Neuronal stem cell (in vitro differentiated cells): ENCODE measurements at regions not wholly inside any gene's neighbourhood (a gene's known extent, or its start where the extent isn't known, plus 50 kb on each side); places are given as distances from the start of the nearest gene placed in this dataset.

ENCODE experiments used
- DNase-seq: peaks from one replicate; pipeline ENCODE4 v3.0.0-alpha.2; 2013; ENCODE audit warnings: low spot score
- H2AFZ ChIP-seq: one replicate; pipeline ENCODE4 v1.6.1; 2013; ENCODE audit warnings: mild to moderate bottlenecking, low read length, inconsistent platforms
- H2AK5ac ChIP-seq: 2 replicates; pipeline ENCODE4 v1.6.1; 2013; ENCODE audit warnings: low read depth, mild to moderate bottlenecking, inconsistent platforms, low read length, moderate library complexity, mixed read lengths
- H2BK120ac ChIP-seq: 2 replicates; pipeline ENCODE4 v1.6.1; 2013; ENCODE audit warnings: low read depth, mild to moderate bottlenecking, inconsistent platforms, low read length, moderate library complexity, mixed read lengths
- H2BK12ac ChIP-seq: one replicate; pipeline ENCODE4 v1.6.1; 2013; ENCODE audit warnings: low read length, inconsistent platforms
- H2BK15ac ChIP-seq: 2 replicates; pipeline ENCODE4 v1.6.1; 2013; ENCODE audit warnings: mild to moderate bottlenecking, low read length, inconsistent platforms, mixed read lengths
- H2BK5ac ChIP-seq: one replicate; pipeline ENCODE4 v1.6.1; 2013; ENCODE audit warnings: inconsistent platforms, mild to moderate bottlenecking, low read length, moderate library complexity
- H3K14ac ChIP-seq: one replicate; pipeline ENCODE4 v1.6.1; 2013; ENCODE audit warnings: low read length, inconsistent platforms
- H3K18ac ChIP-seq: 2 replicates; pipeline ENCODE4 v1.6.1; 2013; ENCODE audit warnings: low read length, inconsistent platforms
- H3K23ac ChIP-seq: 2 replicates; pipeline ENCODE4 v1.6.1; 2013; ENCODE audit warnings: low read depth, mild to moderate bottlenecking, mixed read lengths, low read length, inconsistent platforms; ENCODE audit not compliant: poor library complexity
- H3K27ac ChIP-seq: replicated peaks from 3 replicates; pipeline ENCODE4 v1.5.1; 2013; ENCODE audit warnings: low read length, inconsistent platforms
- H3K27me3 ChIP-seq, 3 experiments: 2 replicates each; pipeline ENCODE4 v1.6.1; 2013; ENCODE audit warnings: low read length in 3 of 3, mild to moderate bottlenecking in 2 of 3, inconsistent platforms in 1 of 3, low read depth in 1 of 3, mixed read lengths in 1 of 3, moderate library complexity in 1 of 3; ENCODE audit not compliant: control insufficient read depth in 3 of 3, insufficient read depth in 3 of 3
- H3K36me3 ChIP-seq, 2 donors: replicated peaks in 1 of 2; 2 replicates each; pipeline ENCODE4 v1.6.1; 2013; ENCODE audit warnings: low read length in 2 of 2; ENCODE audit not compliant: control insufficient read depth in 2 of 2, insufficient read depth in 2 of 2
- H3K4ac ChIP-seq: 2 replicates; pipeline ENCODE4 v1.6.1; 2013; ENCODE audit warnings: inconsistent platforms, mild to moderate bottlenecking, low read length, moderate library complexity
- H3K4me1 ChIP-seq, 2 donors: 1 replicate in 1 of 2; 2 replicates in 1 of 2; pipeline ENCODE4 v1.6.1; 2013; ENCODE audit warnings: low read length in 2 of 2, low read depth in 1 of 2; ENCODE audit not compliant: control insufficient read depth in 2 of 2, insufficient read depth in 1 of 2
- H3K4me2 ChIP-seq: one replicate; pipeline ENCODE4 v1.6.1; 2013; ENCODE audit warnings: mild to moderate bottlenecking, low read length, inconsistent platforms; ENCODE audit not compliant: insufficient read depth, poor library complexity, severe bottlenecking
- H3K4me3 ChIP-seq, 2 donors: 2 replicates each; pipeline ENCODE4 v1.5.1; 2013; ENCODE audit warnings: low read length in 2 of 2, mild to moderate bottlenecking in 2 of 2, inconsistent platforms in 1 of 2, moderate library complexity in 1 of 2
- H3K79me1 ChIP-seq: one replicate; pipeline ENCODE4 v1.6.1; 2013; ENCODE audit warnings: low read depth, mild to moderate bottlenecking, inconsistent platforms, low read length, moderate library complexity
- H3K9ac ChIP-seq: one replicate; pipeline ENCODE4 v1.6.1; 2013; ENCODE audit warnings: mild to moderate bottlenecking, low read depth, low read length, inconsistent platforms; ENCODE audit not compliant: poor library complexity
- H3K9me3 ChIP-seq, 2 donors: replicated peaks in 1 of 2; 2 replicates each; pipeline versions ENCODE3 to v1.6.1; 2013; ENCODE audit warnings: low read length in 2 of 2, mild to moderate bottlenecking in 2 of 2, inconsistent platforms in 1 of 2, low read depth in 1 of 2, mixed read lengths in 1 of 2, moderate library complexity in 1 of 2; ENCODE audit not compliant: control insufficient read depth in 2 of 2, insufficient read depth in 1 of 2
- H4K8ac ChIP-seq: one replicate; pipeline ENCODE4 v1.6.1; 2013; ENCODE audit warnings: low read depth, mild to moderate bottlenecking, inconsistent platforms, low read length, moderate library complexity
- H4K91ac ChIP-seq: one replicate; pipeline ENCODE4 v1.6.1; 2013; ENCODE audit warnings: low read length, low read depth, mild to moderate bottlenecking, inconsistent platforms; ENCODE audit not compliant: poor library complexity
- WGBS, 2 donors: extraction: QIAGEN DNeasy Blood & Tissue Kit; methylation state at CpG; one replicate each; pipeline ENCODE4 v1.1.7; 2013; ENCODE audit warnings: missing lambda C conversion rate in 2 of 2, mixed read lengths in 1 of 2; ENCODE audit not compliant: insufficient read length in 2 of 2, insufficient replicate concordance in 1 of 2; ENCODE audit errors: extremely low coverage in 2 of 2; 5-methylcytosine and 5-hydroxymethylcytosine counted together

GRCh38 chr20:12464036-12464435 lies 544.7 kb upstream of the SPTLC3 start:
- peaks cover 0 to 2% of the 10 kb centered on the region in 2 donors for H3K4me1 ChIP-seq
- H2AK5ac ChIP-seq = no peak overlapping the region
- no peak overlapping the region for H3K27ac ChIP-seq
- WGBS, 2 donors = no CpG with 5 or more reads among the region's 3 CpGs
- H2BK120ac ChIP-seq = no peak overlapping the region
- H3K4me3 ChIP-seq = no peak overlapping the region
- no peak overlapping the region for H4K8ac ChIP-seq
- H3K9me3 ChIP-seq = no peaks in the 10 kb centered on the region
- H3K27me3 ChIP-seq = no peaks in the 10 kb centered on the region
- no peak overlapping the region for H4K91ac ChIP-seq
- no peak overlapping the region for H2AFZ ChIP-seq
- H3K36me3 ChIP-seq = no peaks in the 10 kb centered on the region
- H3K4me2 ChIP-seq = no peak overlapping the region
- no peak overlapping the region for H2BK12ac ChIP-seq
- no peak overlapping the region for H2BK15ac ChIP-seq
- H3K18ac ChIP-seq = peak overlapping the region; percentile 70
- no peak overlapping the region for H3K9ac ChIP-seq
- no peak overlapping the region for H3K4ac ChIP-seq
- no peak overlapping the region for H2BK5ac ChIP-seq
- no peak for DNase-seq
- H3K23ac ChIP-seq = no peak overlapping the region
- H3K14ac ChIP-seq = no peak overlapping the region
- no peaks in the 10 kb centered on the region for H3K79me1 ChIP-seq

- no peaks in the 10 kb centered on the region for H3K27me3 ChIP-seq
- no peak for DNase-seq
- peaks cover 0 to 2% of the 10 kb centered on the region in 2 donors for H3K4me1 ChIP-seq
- no peak overlapping the region for H2BK12ac ChIP-seq
- no peak overlapping the region for H3K4ac ChIP-seq
- no peak overlapping the region for H2BK120ac ChIP-seq
- no peak overlapping the region for H4K91ac ChIP-seq
- no peak overlapping the region for H3K4me2 ChIP-seq
- H3K27ac ChIP-seq = no peak overlapping the region
- no peak overlapping the region for H3K14ac ChIP-seq
- no peaks in the 10 kb centered on the region for H3K79me1 ChIP-seq
- no peak overlapping the region for H3K18ac ChIP-seq
- no CpG with 5 or more reads among the region's 2 CpGs for WGBS, 2 donors
- H3K4me3 ChIP-seq = no peak overlapping the region
- no peak overlapping the region for H4K8ac ChIP-seq
- no peak overlapping the region for H3K9ac ChIP-seq
- H2AK5ac ChIP-seq = no peak overlapping the region
- H2BK15ac ChIP-seq = no peak overlapping the region
- no peak overlapping the region for H2BK5ac ChIP-seq
- H3K36me3 ChIP-seq = no peaks in the 10 kb centered on the region
- H3K9me3 ChIP-seq = no peaks in the 10 kb centered on the region
- H3K23ac ChIP-seq = no peak overlapping the region
- no peak overlapping the region for H2AFZ ChIP-seq
These were observed 541.9 kb upstream of the SPTLC3 start for GRCh38 chr20:12466915-12467314.

GRCh38 chr20:12467758-12468157 lies 541.0 kb upstream of the SPTLC3 start:
- H3K27ac ChIP-seq = no peak overlapping the region
- no peak for DNase-seq
- no peak overlapping the region for H3K4me2 ChIP-seq
- no peaks in the 10 kb centered on the region for H3K36me3 ChIP-seq
- H4K8ac ChIP-seq = no peak overlapping the region
- H2AFZ ChIP-seq = no peak overlapping the region
- no CpG with 5 or more reads among the region's 4 CpGs for WGBS, 2 donors
- no peak overlapping the region for H3K18ac ChIP-seq
- no peak overlapping the region for H3K23ac ChIP-seq
- H3K9me3 ChIP-seq = no peaks in the 10 kb centered on the region
- peaks cover 0 to 2% of the 10 kb centered on the region in 2 donors for H3K4me1 ChIP-seq
- H3K79me1 ChIP-seq = no peaks in the 10 kb centered on the region
- no peak overlapping the region for H3K4ac ChIP-seq
- H3K4me3 ChIP-seq = no peak overlapping the region
- no peak overlapping the region for H3K9ac ChIP-seq
- no peak overlapping the region for H2AK5ac ChIP-seq
- no peak overlapping the region for H2BK120ac ChIP-seq
- H4K91ac ChIP-seq = no peak overlapping the region
- no peaks in the 10 kb centered on the region for H3K27me3 ChIP-seq
- no peak overlapping the region for H3K14ac ChIP-seq
- H2BK12ac ChIP-seq = no peak overlapping the region
- H2BK5ac ChIP-seq = no peak overlapping the region
- no peak overlapping the region for H2BK15ac ChIP-seq

GRCh38 chr20:12482661-12483060 lies 526.1 kb upstream of the SPTLC3 start:
- Histone ChIP-seq H2AK5ac (no peak overlapping the region), H3K9ac (no peak overlapping the region), H2BK120ac (no peak overlapping the region), H3K18ac (no peak overlapping the region), H3K36me3 (no peaks in the 10 kb centered on the region), H3K27me3 (no peaks in the 10 kb centered on the region), H3K4me1 (no peaks in the 10 kb centered on the region), H3K14ac (no peak overlapping the region), H2BK12ac (no peak overlapping the region), H2BK15ac (no peak overlapping the region), H4K8ac (no peak overlapping the region), H2AFZ (no peak overlapping the region), H3K4me3 (no peak overlapping the region), H3K79me1 (no peaks in the 10 kb centered on the region), H3K4ac (no peak overlapping the region), H3K27ac (no peak overlapping the region), H2BK5ac (no peak overlapping the region), H4K91ac (no peak overlapping the region), H3K23ac (no peak overlapping the region), H3K9me3 (no peaks in the 10 kb centered on the region), H3K4me2 (no peak overlapping the region)
- WGBS, 2 donors = no CpG with 5 or more reads among the region's 2 CpGs
- DNase-seq = no peak
